ENCODE measurements at regions not wholly inside any gene's neighbourhood (a gene's known extent, or its start where the extent isn't known, plus 50 kb on each side); places are given as distances from the start of the nearest gene placed in this dataset.

GRCh38 chr5:78706825-78707224 is 58.3 kb upstream of the LHFPL2 start:
- Histone ChIP-seq H4K20me1 (ENCODE audit: control insufficient read depth, insufficient read depth, low read depth, low read length) (no peaks in the 10 kb centered on the region), H3K27me3 (ENCODE audit: control insufficient read depth, low read length) (no peaks in the 10 kb centered on the region), H3K9me2 (replicated peaks; ENCODE audit: control insufficient read depth, low read length) (no peaks in the 10 kb centered on the region), H3K4me3 (ENCODE audit: low read length) (no peak overlapping the region), H3K9me3 (ENCODE audit: control insufficient read depth, insufficient read depth, low read length) (no peaks in the 10 kb centered on the region), H3K79me2 (ENCODE audit: control insufficient read depth, low read length) (no peaks in the 10 kb centered on the region), H3K4me1 (ENCODE audit: control insufficient read depth, low read length) (no peaks in the 10 kb centered on the region), H3K4me2 (ENCODE audit: low read length) (no peak overlapping the region), H3F3A (ENCODE audit: control insufficient read depth, insufficient read depth) (no peaks in the 10 kb centered on the region), H3K27ac (ENCODE audit: low read depth, low read length) (no peak overlapping the region), H3K36me3 (ENCODE audit: control insufficient read depth, low read length) (no peaks in the 10 kb centered on the region)
- TF ChIP-seq, protein P1, sequence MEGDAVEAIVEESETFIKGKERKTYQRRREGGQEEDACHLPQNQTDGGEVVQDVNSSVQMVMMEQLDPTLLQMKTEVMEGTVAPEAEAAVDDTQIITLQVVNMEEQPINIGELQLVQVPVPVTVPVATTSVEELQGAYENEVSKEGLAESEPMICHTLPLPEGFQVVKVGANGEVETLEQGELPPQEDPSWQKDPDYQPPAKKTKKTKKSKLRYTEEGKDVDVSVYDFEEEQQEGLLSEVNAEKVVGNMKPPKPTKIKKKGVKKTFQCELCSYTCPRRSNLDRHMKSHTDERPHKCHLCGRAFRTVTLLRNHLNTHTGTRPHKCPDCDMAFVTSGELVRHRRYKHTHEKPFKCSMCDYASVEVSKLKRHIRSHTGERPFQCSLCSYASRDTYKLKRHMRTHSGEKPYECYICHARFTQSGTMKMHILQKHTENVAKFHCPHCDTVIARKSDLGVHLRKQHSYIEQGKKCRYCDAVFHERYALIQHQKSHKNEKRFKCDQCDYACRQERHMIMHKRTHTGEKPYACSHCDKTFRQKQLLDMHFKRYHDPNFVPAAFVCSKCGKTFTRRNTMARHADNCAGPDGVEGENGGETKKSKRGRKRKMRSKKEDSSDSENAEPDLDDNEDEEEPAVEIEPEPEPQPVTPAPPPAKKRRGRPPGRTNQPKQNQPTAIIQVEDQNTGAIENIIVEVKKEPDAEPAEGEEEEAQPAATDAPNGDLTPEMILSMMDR (IDR thresholded peaks at IDR 0.05; ENCODE audit: low read depth, low read length, poor library complexity, severe bottlenecking) = no peak
- TF ChIP-seq EZH2phosphoT487 (IDR thresholded peaks at IDR 0.05; ENCODE audit: borderline replicate concordance, low read length) = no peak

- Histone ChIP-seq H3K36me3 (ENCODE audit: control insufficient read depth, low read length) (no peaks in the 10 kb centered on the region), H3K27ac (ENCODE audit: low read depth, low read length) (no peak overlapping the region), H4K20me1 (ENCODE audit: control insufficient read depth, insufficient read depth, low read depth, low read length) (no peaks in the 10 kb centered on the region), H3K4me3 (ENCODE audit: low read length) (no peak overlapping the region), H3K9me2 (replicated peaks; ENCODE audit: control insufficient read depth, low read length) (no peaks in the 10 kb centered on the region), H3K79me2 (ENCODE audit: control insufficient read depth, low read length) (no peaks in the 10 kb centered on the region), H3K4me1 (ENCODE audit: control insufficient read depth, low read length) (no peaks in the 10 kb centered on the region), H3K27me3 (ENCODE audit: control insufficient read depth, low read length) (no peaks in the 10 kb centered on the region), H3K4me2 (ENCODE audit: low read length) (no peak overlapping the region), H3K9me3 (ENCODE audit: control insufficient read depth, insufficient read depth, low read length) (no peaks in the 10 kb centered on the region), H3F3A (ENCODE audit: control insufficient read depth, insufficient read depth) (no peaks in the 10 kb centered on the region)
- TF ChIP-seq, protein P1 (IDR thresholded peaks at IDR 0.05; ENCODE audit: low read depth, low read length, poor library complexity, severe bottlenecking) = no peak
- TF ChIP-seq EZH2phosphoT487 (IDR thresholded peaks at IDR 0.05; ENCODE audit: borderline replicate concordance, low read length) = no peak
These were observed 57.8 kb upstream of the LHFPL2 start for GRCh38 chr5:78706381-78706780.

- H3K9me3 ChIP-seq (ENCODE audit: control insufficient read depth, insufficient read depth, low read length) = no peaks in the 10 kb centered on the region
- no peaks in the 10 kb centered on the region for H3K79me2 ChIP-seq (ENCODE audit: control insufficient read depth, low read length)
- H3K4me2 ChIP-seq (ENCODE audit: low read length) = no peak overlapping the region
These were observed 57.3 kb upstream of the LHFPL2 start for GRCh38 chr5:78705826-78706225.

More at GRCh38 chr5:78705826-78706225, 57.3 kb upstream of the LHFPL2 start:
- TF ChIP-seq EZH2phosphoT487 (IDR thresholded peaks at IDR 0.05; ENCODE audit: borderline replicate concordance, low read length) = no peak
- TF ChIP-seq, protein P1 (IDR thresholded peaks at IDR 0.05; ENCODE audit: low read depth, low read length, poor library complexity, severe bottlenecking) = no peak
- Histone ChIP-seq H3F3A (ENCODE audit: control insufficient read depth, insufficient read depth) (no peaks in the 10 kb centered on the region), H3K27me3 (ENCODE audit: control insufficient read depth, low read length) (no peaks in the 10 kb centered on the region), H3K9me2 (replicated peaks; ENCODE audit: control insufficient read depth, low read length) (no peaks in the 10 kb centered on the region), H3K27ac (ENCODE audit: low read depth, low read length) (no peak overlapping the region), H3K4me1 (ENCODE audit: control insufficient read depth, low read length) (no peaks in the 10 kb centered on the region), H4K20me1 (ENCODE audit: control insufficient read depth, insufficient read depth, low read depth, low read length) (no peaks in the 10 kb centered on the region), H3K36me3 (ENCODE audit: control insufficient read depth, low read length) (no peaks in the 10 kb centered on the region), H3K4me3 (ENCODE audit: low read length) (no peak overlapping the region)

All from DOHH2 (cell line).